BE2C (cell line): ENCODE measurements at regions not wholly inside any gene's neighbourhood (a gene's known extent, or its start where the extent isn't known, plus 50 kb on each side); places are given as distances from the start of the nearest gene placed in this dataset.

Experiments
- DNase-seq: peaks from one replicate; pipeline ENCODE4 v3.0.0-alpha.2; 2020
- H3K27me3 ChIP-seq: fragments of 250-450 bp; sonication (Bioruptor Pico); 2 replicates; pipeline ENCODE4 v1.5.1; 2020; ENCODE audit warnings: mild to moderate bottlenecking
- H3K36me3 ChIP-seq: fragments of 250-450 bp; sonication (Bioruptor Pico); 2 replicates; pipeline ENCODE4 v1.5.1; 2020; ENCODE audit warnings: mild to moderate bottlenecking
- H3K4me1 ChIP-seq: fragments of 250-450 bp; sonication (Bioruptor Pico); 2 replicates; pipeline ENCODE4 v1.5.1; 2020
- H3K4me3 ChIP-seq: 2 replicates; pipeline ENCODE4 v1.5.1; 2011; ENCODE audit warnings: low read depth, low read length
- H3K9me3 ChIP-seq: fragments of 250-450 bp; sonication (Bioruptor Pico); 2 replicates; pipeline ENCODE4 v1.5.1; 2020
- CTCF ChIP-seq: IDR thresholded peaks from 2 replicates; pipeline ENCODE4 v1.5.1; 2012; ENCODE audit warnings: mild to moderate bottlenecking, low read depth, low read length

DNA sequence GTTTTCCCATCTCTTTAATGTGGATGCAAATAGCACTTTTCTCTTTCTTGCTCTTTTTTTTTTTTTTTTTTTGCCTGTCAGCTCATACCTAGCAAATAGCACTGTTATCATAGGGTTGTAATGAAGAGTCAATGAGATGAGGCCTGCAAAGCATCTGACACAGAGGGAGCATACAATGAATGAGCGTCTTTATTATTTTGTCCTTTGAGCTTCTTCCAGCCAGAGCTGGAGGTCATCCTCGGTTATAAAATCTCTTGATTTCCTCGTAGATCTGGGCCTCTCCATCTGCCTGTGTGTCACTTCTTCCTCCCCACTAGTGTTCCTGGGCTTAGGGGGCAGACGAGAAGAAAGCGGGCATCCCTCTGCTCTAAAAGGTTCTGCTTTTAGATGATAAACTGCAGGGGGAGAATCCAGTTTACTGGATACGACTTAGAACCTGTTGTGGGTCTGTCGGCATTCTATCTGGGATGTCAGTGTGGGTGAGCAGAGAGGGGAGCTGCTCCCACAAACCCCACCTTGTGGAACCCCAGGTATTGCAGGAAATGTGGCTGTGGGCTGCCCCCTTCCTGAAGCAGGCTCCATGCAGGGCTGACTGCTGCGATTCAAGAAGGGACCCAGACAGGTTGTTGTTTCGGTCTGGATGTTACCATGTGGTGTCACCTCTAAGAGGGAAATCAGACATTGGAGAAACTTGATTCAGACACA lies 135.8 kb upstream of the GPR26 start:
- Histone ChIP-seq H3K9me3 (no peaks in the 10 kb centered on the region), H3K36me3 (no peaks in the 10 kb centered on the region), H3K27me3 (peaks cover 26% of the 10 kb centered on the region), H3K4me1 (no peaks in the 10 kb centered on the region), H3K4me3 (no peak overlapping the region)
- no peak for TF ChIP-seq CTCF
- DNase-seq, result no peak

- TF ChIP-seq CTCF, result no peak
- Histone ChIP-seq H3K9me3 (no peaks in the 10 kb centered on the region), H3K36me3 (no peaks in the 10 kb centered on the region), H3K4me3 (no peak overlapping the region), H3K4me1 (no peaks in the 10 kb centered on the region), H3K27me3 (peaks cover 48% of the 10 kb centered on the region)
- DNase-seq, result no peak
Observed at GRCh38 chr10:123535386-123535785, 130.8 kb upstream of the GPR26 start.

DNA sequence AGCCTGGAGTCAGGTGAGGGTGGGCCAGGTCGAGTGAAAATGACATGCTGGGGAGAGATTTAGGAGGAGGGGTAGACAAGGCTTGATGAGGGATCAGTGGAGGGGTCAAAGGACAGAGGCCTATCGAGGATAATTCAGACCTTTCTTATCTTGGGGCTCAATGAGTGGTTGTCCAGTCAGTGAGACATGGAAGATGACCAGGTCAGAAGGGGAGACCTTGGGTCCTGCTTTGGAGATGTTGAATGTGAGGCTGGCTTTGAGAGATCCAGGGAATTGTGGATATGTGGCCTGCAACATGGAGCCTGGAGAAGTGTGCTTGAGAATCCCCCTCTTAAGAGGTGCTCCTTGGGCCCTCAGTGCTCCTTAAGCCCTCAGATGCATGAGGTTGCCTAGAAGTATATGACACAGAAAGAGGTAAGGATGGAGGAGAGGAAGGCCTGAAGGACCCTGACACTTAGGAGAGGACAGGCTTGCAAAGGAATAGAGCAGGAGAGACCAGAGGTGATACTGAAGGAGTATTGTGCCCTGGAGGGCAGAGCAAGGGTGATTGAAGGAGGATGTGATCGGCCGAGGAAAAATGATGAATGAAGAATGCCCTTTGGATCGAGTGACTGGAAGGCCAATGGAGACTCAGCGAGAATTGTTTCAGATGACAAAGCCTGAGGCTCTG lies 129.8 kb upstream of the GPR26 start:
- TF ChIP-seq CTCF, result no peak
- DNase-seq, result no peak
- H3K4me1 ChIP-seq, result no peaks in the 10 kb centered on the region
- H3K4me3 ChIP-seq, result no peak overlapping the region
- H3K36me3 ChIP-seq, result no peaks in the 10 kb centered on the region
- peaks cover 52% of the 10 kb centered on the region for H3K27me3 ChIP-seq
- no peaks in the 10 kb centered on the region for H3K9me3 ChIP-seq

- peaks cover 50% of the 10 kb centered on the region for H3K27me3 ChIP-seq
- no peak overlapping the region for H3K4me3 ChIP-seq
- H3K36me3 ChIP-seq, result no peaks in the 10 kb centered on the region
- DNase-seq, result no peak
- TF ChIP-seq CTCF, result no peak
- H3K9me3 ChIP-seq, result no peaks in the 10 kb centered on the region
- H3K4me1 ChIP-seq, result no peaks in the 10 kb centered on the region
Observed at GRCh38 chr10:123537188-123537961, 128.8 kb upstream of the GPR26 start.

DNA sequence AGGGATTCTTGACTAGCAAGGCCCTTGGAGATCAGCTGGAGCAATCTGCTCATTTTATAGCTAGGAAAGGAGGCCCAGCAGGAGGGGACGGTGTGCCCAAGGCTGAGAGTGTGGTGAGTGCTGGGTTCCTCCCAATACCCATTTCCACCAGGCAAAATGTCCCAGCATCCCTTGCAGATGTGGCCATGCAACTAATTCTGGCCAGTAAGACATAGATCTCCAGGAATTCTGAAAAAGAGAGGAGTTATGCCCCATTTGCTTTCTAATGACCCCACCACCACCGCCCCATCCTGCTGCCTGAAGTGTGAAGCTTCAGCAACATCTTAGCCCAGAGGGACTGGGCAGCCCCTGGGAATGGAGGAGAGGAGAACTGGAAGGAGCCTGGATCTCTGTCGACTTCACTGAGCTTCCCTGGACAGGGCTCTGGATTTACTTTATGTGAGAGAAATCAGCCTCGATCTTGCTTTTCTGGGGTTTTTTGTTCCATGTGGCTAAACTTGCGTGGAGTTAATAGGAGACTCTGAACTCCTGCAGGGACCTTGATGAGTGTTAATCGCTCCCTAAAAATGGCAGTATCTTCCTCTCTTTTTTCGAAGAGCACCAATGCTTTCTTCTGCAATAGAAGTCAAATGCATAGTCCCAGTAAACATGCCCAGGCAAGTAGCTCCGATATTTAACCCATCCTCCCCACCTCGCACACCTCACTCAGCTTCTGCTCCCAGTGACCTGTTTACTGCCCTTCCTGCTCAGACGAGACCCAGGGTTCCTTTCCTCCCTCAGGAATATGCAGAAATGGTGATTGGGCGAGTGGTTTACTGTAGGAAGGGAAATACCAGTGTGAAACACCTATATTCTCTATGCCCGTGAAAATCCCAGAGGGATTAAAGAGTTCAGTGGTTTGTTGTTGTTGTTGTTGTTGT lies 127.5 kb upstream of the GPR26 start:
- H3K27me3 ChIP-seq, result peaks cover 42% of the 10 kb centered on the region
- H3K4me3 ChIP-seq, result no peak overlapping the region
- no peak for TF ChIP-seq CTCF
- H3K4me1 ChIP-seq, result no peaks in the 10 kb centered on the region
- no peaks in the 10 kb centered on the region for H3K36me3 ChIP-seq
- no peak for DNase-seq
- H3K9me3 ChIP-seq, result no peaks in the 10 kb centered on the region
